ENCODE measurements at regions not wholly inside any gene's neighbourhood (a gene's known extent, or its start where the extent isn't known, plus 50 kb on each side); places are given as distances from the start of the nearest gene placed in this dataset.

GRCh38 chr12:116490471-116490870, 68.7 kb upstream of the MAP1LC3B2 start:
- no peaks in the 10 kb centered on the region for H3K4me1 Mint-ChIP-seq
- peaks cover 10% of the 10 kb centered on the region for H3K9me3 Mint-ChIP-seq
- intact Hi-C loops (cut with micrococcal nuclease) = no loop called here
- DNase-seq (no peak), ATAC-seq (ENCODE audit: low read depth) (no peak)
- no peak for TF ChIP-seq CTCF (IDR thresholded peaks at IDR 0.05)
- H3K27me3 Mint-ChIP-seq = no peaks in the 10 kb centered on the region
- ChIA-PET CTCF (no interaction called here), POLR2A (no interaction called here)
- H3K4me3 Mint-ChIP-seq = no peak overlapping the region
- no peak overlapping the region for H3K27ac Mint-ChIP-seq
- no peaks in the 10 kb centered on the region for H3K36me3 Mint-ChIP-seq (ENCODE audit: low read depth)

DNA sequence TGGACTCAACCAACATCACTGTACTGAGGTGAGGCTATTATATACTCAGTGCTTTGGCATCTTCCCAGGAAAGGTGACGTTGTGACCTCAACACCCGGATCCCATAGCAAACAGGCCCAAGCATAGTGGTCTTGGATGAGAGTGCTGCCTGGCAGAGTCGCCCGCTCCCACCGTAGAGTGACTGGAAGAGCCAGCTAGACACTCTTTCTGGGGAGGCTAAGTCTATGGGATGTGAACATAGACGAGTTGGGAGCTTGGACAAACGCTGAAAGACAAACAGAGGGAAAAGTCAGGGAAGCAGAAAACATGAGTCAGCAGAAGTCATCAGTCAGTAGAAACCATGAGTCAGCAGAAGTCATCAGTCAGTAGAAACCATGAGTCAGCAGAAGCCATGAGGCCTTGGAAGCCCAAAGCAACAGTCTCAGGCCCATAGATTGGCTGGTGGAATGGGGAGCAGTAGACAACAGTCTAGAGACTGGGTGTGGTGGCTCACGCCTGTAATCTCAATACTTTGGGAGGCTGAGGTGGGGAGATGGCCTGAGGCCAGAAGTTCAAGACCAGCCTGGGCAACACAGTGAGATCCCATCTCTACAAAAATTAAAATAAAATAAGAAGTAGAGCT, 66.4 kb upstream of the MAP1LC3B2 start:
- ATAC-seq (ENCODE audit: low read depth) (no peak), DNase-seq (no peak)
- Mint-ChIP-seq H3K4me3 (no peak overlapping the region), H3K27ac (no peak overlapping the region), H3K4me1 (no peaks in the 10 kb centered on the region), H3K36me3 (ENCODE audit: low read depth) (no peaks in the 10 kb centered on the region), H3K9me3 (peaks cover 5% of the 10 kb centered on the region), H3K27me3 (no peaks in the 10 kb centered on the region)
- ChIA-PET CTCF (no interaction called here), POLR2A (interaction anchor here (0.6 kb wide), 1 partner anchor 93 kb away, joined by 6 read pairs; no protein-coding TSS in a partner anchor)
- TF ChIP-seq CTCF (IDR thresholded peaks at IDR 0.05) = no peak
- intact Hi-C loops (cut with micrococcal nuclease) = no loop called here

DNA sequence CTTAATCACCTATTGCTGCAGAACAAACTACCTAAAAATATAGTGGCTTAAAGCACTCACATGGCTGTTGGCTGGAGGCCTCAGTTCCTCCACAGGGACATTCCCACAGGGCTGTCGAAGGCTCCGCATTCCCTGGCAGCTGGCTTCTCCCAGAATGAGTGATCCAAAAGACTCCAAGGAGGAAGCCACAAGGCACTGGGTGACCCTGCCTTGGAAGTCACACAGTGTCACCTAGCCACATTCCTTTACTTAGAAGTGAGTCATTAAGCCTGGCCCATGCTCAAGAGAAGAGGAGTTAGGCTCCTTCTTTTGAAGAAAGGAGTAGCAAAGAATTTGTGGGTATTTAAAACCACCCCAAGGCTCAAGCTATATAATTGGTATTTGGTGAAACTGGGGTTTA, 63.9 kb upstream of the MAP1LC3B2 start:
- H3K27me3 Mint-ChIP-seq = no peaks in the 10 kb centered on the region
- ATAC-seq (ENCODE audit: low read depth) (no peak), DNase-seq (no peak)
- H3K27ac Mint-ChIP-seq = no peak overlapping the region
- ChIA-PET CTCF (no interaction called here), POLR2A (no interaction called here)
- H3K4me1 Mint-ChIP-seq = no peaks in the 10 kb centered on the region
- no peak for TF ChIP-seq CTCF (IDR thresholded peaks at IDR 0.05)
- intact Hi-C loops (cut with micrococcal nuclease) = no loop called here
- H3K36me3 Mint-ChIP-seq (ENCODE audit: low read depth) = no peaks in the 10 kb centered on the region
- no peaks in the 10 kb centered on the region for H3K9me3 Mint-ChIP-seq
- no peak overlapping the region for H3K4me3 Mint-ChIP-seq

DNA sequence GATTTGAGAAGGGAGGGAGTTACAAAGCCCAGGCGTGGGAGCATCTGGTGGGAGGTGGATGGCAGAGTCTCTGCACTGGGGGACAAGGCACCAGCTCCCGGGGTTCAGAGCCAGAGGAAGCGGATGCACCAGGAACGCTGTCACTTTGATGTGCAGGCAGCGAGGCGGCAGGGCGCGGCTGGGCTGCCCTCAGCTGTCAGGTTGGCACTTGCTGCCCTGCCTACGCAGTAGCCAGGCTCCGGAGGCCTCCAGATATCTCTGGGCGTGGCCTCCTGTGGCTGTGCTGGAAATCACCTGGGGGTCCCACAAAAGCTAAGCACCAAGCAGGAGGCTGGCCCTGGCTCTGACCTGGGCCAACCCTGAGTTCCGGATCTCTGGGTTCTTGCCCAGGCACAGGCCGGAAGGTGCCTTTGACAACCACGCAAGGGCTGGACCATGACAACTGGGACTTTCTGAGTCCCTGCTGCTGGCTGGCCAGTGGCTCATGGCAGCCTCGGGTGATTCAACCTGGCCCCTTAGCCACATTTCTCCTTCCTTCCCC, 62.1 kb upstream of the MAP1LC3B2 start:
- no peaks in the 10 kb centered on the region for H3K27me3 Mint-ChIP-seq
- ATAC-seq (ENCODE audit: low read depth) = no peak
- H3K27ac Mint-ChIP-seq = no peak overlapping the region
- ChIA-PET CTCF (no interaction called here), POLR2A (no interaction called here)
- no peak for TF ChIP-seq CTCF (IDR thresholded peaks at IDR 0.05)
- no peak overlapping the region for H3K4me3 Mint-ChIP-seq
- no peaks in the 10 kb centered on the region for H3K9me3 Mint-ChIP-seq
- no peaks in the 10 kb centered on the region for H3K36me3 Mint-ChIP-seq (ENCODE audit: low read depth)
- H3K4me1 Mint-ChIP-seq = no peaks in the 10 kb centered on the region
- intact Hi-C loops (cut with micrococcal nuclease) = no loop called here
- DNase-seq = no peak

- Mint-ChIP-seq H3K36me3 (ENCODE audit: low read depth) (no peaks in the 10 kb centered on the region), H3K4me1 (no peaks in the 10 kb centered on the region), H3K27me3 (no peaks in the 10 kb centered on the region), H3K4me3 (no peak overlapping the region), H3K9me3 (no peaks in the 10 kb centered on the region), H3K27ac (no peak overlapping the region)
- no peak for ATAC-seq (ENCODE audit: low read depth)
- no peak for TF ChIP-seq CTCF (IDR thresholded peaks at IDR 0.05)
- intact Hi-C loops (cut with micrococcal nuclease) = no loop called here
- POLR2A ChIA-PET = no interaction called here
- CTCF ChIA-PET = no interaction called here
- no peak for DNase-seq
Observed at GRCh38 chr12:116498471-116498870, 60.7 kb upstream of the MAP1LC3B2 start.

Data from activated B cell treated with CpG ODN at 0.5 μM for 24 hours (primary cell).